ENCODE measurements at regions not wholly inside any gene's neighbourhood (a gene's known extent, or its start where the extent isn't known, plus 50 kb on each side); places are given as distances from the start of the nearest gene placed in this dataset.

DNA sequence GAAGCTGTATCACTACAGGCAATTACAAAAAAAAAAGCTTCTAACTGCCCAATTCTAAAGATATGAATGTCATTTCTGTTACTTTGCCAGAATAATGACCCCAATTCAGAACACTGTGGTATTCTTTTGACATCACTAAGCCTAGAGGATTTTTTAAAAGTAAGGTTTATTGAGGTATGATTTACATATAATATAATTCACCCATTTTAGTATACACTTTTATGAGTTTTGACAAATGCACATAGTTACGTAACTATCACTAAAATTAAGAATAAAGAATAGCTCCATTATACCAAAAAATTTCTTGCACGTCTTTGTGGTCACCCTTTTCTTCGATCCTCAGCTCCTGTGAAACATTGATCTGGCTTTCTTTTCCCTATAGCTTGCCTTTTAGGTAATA lies 74.0 kb upstream of the PLSCR5 start:
- H3K79me1 ChIP-seq (ENCODE audit: low read depth in 1 of 2, low read length in 2 of 2), result no peaks in the 10 kb centered on the region
- in situ Hi-C loops (cut with MboI; ENCODE audit: low sequenced_read_pairs), result no loop called here
- H3K9ac ChIP-seq (ENCODE audit: low read depth, low read length), result no peak overlapping the region
- H3K9me1 ChIP-seq (ENCODE audit: insufficient read depth, low read length), result no peaks in the 10 kb centered on the region
- POLR2A ChIA-PET (ENCODE audit: unreplicated experiment), result no interaction called here
- no peak overlapping the region for H4K8ac ChIP-seq (ENCODE audit: low read depth in 2 of 2, low read length in 2 of 2)
- no peak overlapping the region for H3K23ac ChIP-seq (ENCODE audit: low read depth, low read length)
- H2AK9ac ChIP-seq (replicated peaks; ENCODE audit: low read depth, low read length, poor library complexity), result no peak overlapping the region
- dilution Hi-C loops (cut with HindIII; ENCODE audit: low sequenced_read_pairs, unreplicated experiment), result no loop called here
- no peak overlapping the region for H3K27ac ChIP-seq (ENCODE audit: insufficient read depth, low read length)
- no peak overlapping the region for H3K14ac ChIP-seq (replicated peaks; ENCODE audit: low read depth, low read length)
- no peak overlapping the region for H3K56ac ChIP-seq (ENCODE audit: extremely low read depth, insufficient read depth, low read length)
- ATAC-seq (ENCODE audit: low read depth), result no peak
- H3K9me3 ChIP-seq (ENCODE audit: control insufficient read depth, insufficient read depth, low read length), result no peaks in the 10 kb centered on the region
- H2BK5ac ChIP-seq (ENCODE audit: low read depth, low read length, poor library complexity, severe bottlenecking), result no peak overlapping the region
- no peaks in the 10 kb centered on the region for H3K27me3 ChIP-seq (ENCODE audit: control insufficient read depth, insufficient read depth, low read length)
- H3K4ac ChIP-seq (ENCODE audit: low read depth, low read length), result no peak overlapping the region
- TF ChIP-seq MXI1 (IDR thresholded peaks at IDR 0.05; ENCODE audit: borderline replicate concordance, low read depth, low read length), result no peak
- TF ChIP-seq MAZ (IDR thresholded peaks at IDR 0.05; ENCODE audit: borderline replicate concordance, low read depth, low read length), result no peak
- TF ChIP-seq SMC3 (IDR thresholded peaks at IDR 0.05; ENCODE audit: low read depth, low read length), result no peak
- H3K36me3 ChIP-seq (ENCODE audit: control insufficient read depth, insufficient read depth, low read length), result no peaks in the 10 kb centered on the region
- no TSS peak for BruUV-seq (replicated peaks)
- no peak overlapping the region for H2BK120ac ChIP-seq (ENCODE audit: low read depth, low read length)
- H2AFZ ChIP-seq (replicated peaks; ENCODE audit: low read length, poor library complexity), result no peak overlapping the region
- intact Hi-C loops (cut with micrococcal nuclease), result no loop called here
- no peak overlapping the region for H3K4me3 ChIP-seq (ENCODE audit: insufficient read depth, low read depth, low read length)
- CTCF ChIA-PET, result no interaction called here
- H3K4me2 ChIP-seq (ENCODE audit: low read depth, low read length), result no peak overlapping the region
- no peak overlapping the region for H3K18ac ChIP-seq (ENCODE audit: low read depth, low read length)
- H4K91ac ChIP-seq (ENCODE audit: insufficient read depth, low read depth, low read length), result no peak overlapping the region
- no peaks in the 10 kb centered on the region for H3K4me1 ChIP-seq (ENCODE audit: control insufficient read depth, insufficient read depth, low read length)
- no peak overlapping the region for H2BK20ac ChIP-seq (ENCODE audit: low read depth, low read length)
- no peak overlapping the region for H2BK15ac ChIP-seq (ENCODE audit: low read depth, low read length)
- no peak for DNase-seq
- H4K20me1 ChIP-seq (ENCODE audit: insufficient read depth, low read length), result no peaks in the 10 kb centered on the region
- no peak overlapping the region for H2AK5ac ChIP-seq (ENCODE audit: low read depth, low read length)
- no CpG with 5 or more reads among the region's 3 CpGs for WGBS, 2 experiments (ENCODE audit: extremely low coverage in 2 of 2, insufficient read length in 1 of 2)
- H4K5ac ChIP-seq (ENCODE audit: low read depth, low read length), result no peak overlapping the region
